ENCODE measurements at regions not wholly inside any gene's neighbourhood (a gene's known extent, or its start where the extent isn't known, plus 50 kb on each side); places are given as distances from the start of the nearest gene placed in this dataset.
"Not testable (repeated sequence)": the region's sequence is repeated elsewhere in the genome, so short reads cannot be mapped to it uniquely, and the experiment has no call there.

GRCh38 chrX:98962996-98963395, 1447.1 kb downstream of the PCDH19 start:
- DNase-seq (ENCODE audit: low read depth in 4 of 6, low spot score in 6 of 6) = no peak
- H3K9me3 ChIP-seq (ENCODE audit: control insufficient read depth, insufficient read depth, low read length) = no peaks in the 10 kb centered on the region
- no peak overlapping the region for H3K27ac ChIP-seq (ENCODE audit: low read depth, low read length)
- H3K4me3 ChIP-seq (ENCODE audit: low read depth, low read length) = no peak overlapping the region
- no CpG with 5 or more reads among the region's 2 CpGs for WGBS (ENCODE audit: insufficient coverage)
- H3K36me3 ChIP-seq (ENCODE audit: control insufficient read depth, insufficient read depth, low read length) = no peaks in the 10 kb centered on the region
- no peaks in the 10 kb centered on the region for H3K4me1 ChIP-seq (ENCODE audit: control insufficient read depth, insufficient read depth, low read length)
- H3K27me3 ChIP-seq (ENCODE audit: control insufficient read depth, insufficient read depth, low read length) = no peaks in the 10 kb centered on the region

- Histone ChIP-seq H3K4me1 (ENCODE audit: control insufficient read depth, insufficient read depth, low read length) (no peaks in the 10 kb centered on the region), H3K4me3 (ENCODE audit: low read depth, low read length) (no peak overlapping the region), H3K27ac (ENCODE audit: low read depth, low read length) (no peak overlapping the region), H3K27me3 (ENCODE audit: control insufficient read depth, insufficient read depth, low read length) (no peaks in the 10 kb centered on the region), H3K36me3 (ENCODE audit: control insufficient read depth, insufficient read depth, low read length) (no peaks in the 10 kb centered on the region), H3K9me3 (ENCODE audit: control insufficient read depth, insufficient read depth, low read length) (no peaks in the 10 kb centered on the region)
- DNase-seq (ENCODE audit: low read depth in 4 of 6, low spot score in 6 of 6) = no peak
- 55% methylated on average over 2 of the region's 2 CpGs for whole genome bisulfite sequencing (ENCODE audit: insufficient coverage)
Measured at GRCh38 chrX:98956014-98956413, 1454.1 kb downstream of the PCDH19 start.

GRCh38 chrX:98939456-98939855, 1470.6 kb downstream of the PCDH19 start:
- Histone ChIP-seq H3K4me1 (ENCODE audit: control insufficient read depth, insufficient read depth, low read length) (no peaks in the 10 kb centered on the region), H3K27me3 (ENCODE audit: control insufficient read depth, insufficient read depth, low read length) (peaks cover 5% of the 10 kb centered on the region), H3K9me3 (ENCODE audit: control insufficient read depth, insufficient read depth, low read length) (no peaks in the 10 kb centered on the region), H3K4me3 (ENCODE audit: low read depth, low read length) (no peak overlapping the region), H3K36me3 (ENCODE audit: control insufficient read depth, insufficient read depth, low read length) (no peaks in the 10 kb centered on the region), H3K27ac (ENCODE audit: low read depth, low read length) (no peak overlapping the region)
- WGBS (ENCODE audit: insufficient coverage) = 40% methylated on average over 1 of the region's 3 CpGs
- peak in 1 of 6 donors; percentile 67 for DNase-seq (ENCODE audit: low read depth in 4 of 6, low spot score in 6 of 6)

- Histone ChIP-seq H3K27ac (ENCODE audit: low read depth, low read length) (no peak overlapping the region), H3K9me3 (ENCODE audit: control insufficient read depth, insufficient read depth, low read length) (no peaks in the 10 kb centered on the region), H3K36me3 (ENCODE audit: control insufficient read depth, insufficient read depth, low read length) (no peaks in the 10 kb centered on the region), H3K27me3 (ENCODE audit: control insufficient read depth, insufficient read depth, low read length) (no peaks in the 10 kb centered on the region), H3K4me1 (ENCODE audit: control insufficient read depth, insufficient read depth, low read length) (no peaks in the 10 kb centered on the region), H3K4me3 (ENCODE audit: low read depth, low read length) (no peak overlapping the region)
- DNase-seq (ENCODE audit: low read depth in 4 of 6, low spot score in 6 of 6) = no peak
- WGBS (ENCODE audit: insufficient coverage) = no CpG with 5 or more reads among the region's 1 CpG
Measured at GRCh38 chrX:98931216-98931615, 1478.9 kb downstream of the PCDH19 start.

GRCh38 chrX:98924511-98924910, 1485.6 kb downstream of the PCDH19 start:
- H3K9me3 ChIP-seq (ENCODE audit: control insufficient read depth, insufficient read depth, low read length) = no peaks in the 10 kb centered on the region
- no peak overlapping the region for H3K4me3 ChIP-seq (ENCODE audit: low read depth, low read length)
- H3K4me1 ChIP-seq (ENCODE audit: control insufficient read depth, insufficient read depth, low read length) = no peaks in the 10 kb centered on the region
- DNase-seq (ENCODE audit: low read depth in 4 of 6, low spot score in 6 of 6) = peak in 2 of 6 donors; percentile 2 to 24
- no peaks in the 10 kb centered on the region for H3K36me3 ChIP-seq (ENCODE audit: control insufficient read depth, insufficient read depth, low read length)
- WGBS (ENCODE audit: insufficient coverage) = no CpG with 5 or more reads among the region's 3 CpGs
- no peak overlapping the region for H3K27ac ChIP-seq (ENCODE audit: low read depth, low read length)
- no peaks in the 10 kb centered on the region for H3K27me3 ChIP-seq (ENCODE audit: control insufficient read depth, insufficient read depth, low read length)

- WGBS (ENCODE audit: insufficient coverage) = no CpG with 5 or more reads among the region's 1 CpG
Measured at GRCh38 chrX:98897191-98897590, 1512.9 kb downstream of the PCDH19 start.

DNA sequence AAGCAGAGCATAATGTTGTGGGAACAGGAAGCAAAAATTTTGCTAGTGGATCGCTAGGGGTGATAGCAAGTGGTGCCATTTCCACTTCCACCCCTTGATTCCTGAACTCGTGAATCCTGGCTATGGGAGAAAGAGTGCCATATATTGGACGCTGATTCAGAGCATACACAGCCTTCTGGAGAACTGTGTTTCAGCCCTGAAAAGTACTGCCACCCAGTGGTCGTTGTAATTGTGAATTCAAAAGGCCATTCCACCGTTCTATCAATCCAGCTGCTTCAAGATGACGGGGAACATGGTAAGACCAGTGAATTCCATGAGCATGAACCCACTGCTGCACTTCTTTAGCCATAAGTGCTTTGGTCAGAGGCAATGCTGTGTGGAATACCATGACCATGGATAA, 1559.4 kb downstream of the PCDH19 start:
- 35% methylated on average over 4 of the region's 6 CpGs for WGBS (ENCODE audit: insufficient coverage)
- not testable (repeated sequence) for H3K27ac ChIP-seq (ENCODE audit: low read depth, low read length); H3K9me3 ChIP-seq (ENCODE audit: control insufficient read depth, insufficient read depth, low read length); H3K27me3 ChIP-seq (ENCODE audit: control insufficient read depth, insufficient read depth, low read length); DNase-seq (ENCODE audit: low read depth in 4 of 6, low spot score in 6 of 6); H3K36me3 ChIP-seq (ENCODE audit: control insufficient read depth, insufficient read depth, low read length); H3K4me3 ChIP-seq (ENCODE audit: low read depth, low read length); H3K4me1 ChIP-seq (ENCODE audit: control insufficient read depth, insufficient read depth, low read length)

More at GRCh38 chrX:98897191-98897590, 1512.9 kb downstream of the PCDH19 start:
- H3K27me3 ChIP-seq (ENCODE audit: control insufficient read depth, insufficient read depth, low read length) = no peaks in the 10 kb centered on the region
- H3K9me3 ChIP-seq (ENCODE audit: control insufficient read depth, insufficient read depth, low read length) = no peaks in the 10 kb centered on the region
- DNase-seq (ENCODE audit: low read depth in 4 of 6, low spot score in 6 of 6) = no peak
- H3K4me1 ChIP-seq (ENCODE audit: control insufficient read depth, insufficient read depth, low read length) = no peaks in the 10 kb centered on the region
- H3K4me3 ChIP-seq (ENCODE audit: low read depth, low read length) = no peak overlapping the region
- no peaks in the 10 kb centered on the region for H3K36me3 ChIP-seq (ENCODE audit: control insufficient read depth, insufficient read depth, low read length)
- no peak overlapping the region for H3K27ac ChIP-seq (ENCODE audit: low read depth, low read length)

Data from spinal cord (tissue), 9 donors.